Neural progenitor cell (in vitro differentiated cells): ENCODE measurements at regions not wholly inside any gene's neighbourhood (a gene's known extent, or its start where the extent isn't known, plus 50 kb on each side); places are given as distances from the start of the nearest gene placed in this dataset.

Experiments used
- DNase-seq: peaks from one replicate; pipeline ENCODE4 v3.0.0-alpha.2; 2016; ENCODE audit warnings: low spot score
- H2AFZ ChIP-seq: fragments of 200-600 bp; sonication (generic); replicated peaks from 2 replicates; pipeline ENCODE4 v1.6.1; 2016; ENCODE audit warnings: antibody characterized with exemption
- H3F3A ChIP-seq: fragments of 200-600 bp; sonication (generic); 2 replicates; pipeline ENCODE4 v1.6.1; 2016; ENCODE audit warnings: antibody characterized with exemption, low read depth
- H3K27ac ChIP-seq: fragments of 200-600 bp; sonication (generic); 2 replicates; pipeline ENCODE4 v1.5.1; 2016; ENCODE audit warnings: mild to moderate bottlenecking
- H3K27me3 ChIP-seq: fragments of 200-600 bp; sonication (generic); 2 replicates; pipeline ENCODE4 v1.6.1; 2016; ENCODE audit warnings: mild to moderate bottlenecking, moderate library complexity
- H3K36me3 ChIP-seq: fragments of 200-600 bp; sonication (generic); 2 replicates; pipeline ENCODE4 v1.5.1; 2016
- H3K4me1 ChIP-seq: fragments of 200-600 bp; sonication (generic); 2 replicates; pipeline ENCODE4 v1.6.1; 2016; ENCODE audit warnings: mixed run types
- H3K4me2 ChIP-seq: fragments of 200-600 bp; sonication (generic); 2 replicates; pipeline ENCODE4 v1.6.1; 2016
- H3K4me3 ChIP-seq: fragments of 200-600 bp; sonication (generic); 2 replicates; pipeline ENCODE4 v1.5.1; 2016
- H3K79me2 ChIP-seq: fragments of 200-600 bp; sonication (generic); 2 replicates; pipeline ENCODE4 v1.6.1; 2016; ENCODE audit warnings: low read depth
- H3K9ac ChIP-seq: fragments of 200-600 bp; sonication (generic); 2 replicates; pipeline ENCODE4 v1.6.1; 2016
- H3K9me3 ChIP-seq: fragments of 200-600 bp; sonication (generic); 2 replicates; pipeline ENCODE4 v1.5.1; 2016; ENCODE audit warnings: low read depth
- H4K20me1 ChIP-seq: fragments of 200-600 bp; sonication (generic); 2 replicates; pipeline ENCODE4 v1.6.1; 2016; ENCODE audit warnings: low read depth
- H3K27ac Mint-ChIP-seq: 3 replicates; pipeline ENCODE4 v1.8.0; 2021; ENCODE audit warnings: mixed read lengths
- H3K27me3 Mint-ChIP-seq: 2 replicates; pipeline ENCODE4 v1.8.0; 2022; ENCODE audit warnings: low read depth, mild to moderate bottlenecking, inconsistent platforms, moderate library complexity, mixed read lengths; ENCODE audit not compliant: insufficient read depth
- H3K36me3 Mint-ChIP-seq: 3 replicates; pipeline ENCODE4 v1.8.0; 2021; ENCODE audit warnings: mixed read lengths
- H3K4me1 Mint-ChIP-seq: 3 replicates; pipeline ENCODE4 v1.8.0; 2021; ENCODE audit warnings: mixed read lengths
- H3K4me3 Mint-ChIP-seq: 3 replicates; pipeline ENCODE4 v1.8.0; 2021; ENCODE audit warnings: mild to moderate bottlenecking, moderate library complexity, mixed read lengths
- H3K9me3 Mint-ChIP-seq: 3 replicates; pipeline ENCODE4 v1.8.0; 2020; ENCODE audit warnings: mixed read lengths
- CTCF ChIP-seq: fragments of 200-600 bp; sonication (generic); IDR thresholded peaks from 2 replicates; pipeline ENCODE4 v1.5.1; 2017; ENCODE audit warnings: antibody characterized with exemption, mild to moderate bottlenecking
- EZH2 ChIP-seq: fragments of 200-600 bp; sonication (generic); IDR thresholded peaks from 2 replicates; pipeline ENCODE4 v1.6.1; 2017; ENCODE audit warnings: antibody characterized with exemption, mild to moderate bottlenecking, moderate library complexity
- EZH2phosphoT487 ChIP-seq: fragments of 200-600 bp; sonication (generic); IDR thresholded peaks from 2 replicates; pipeline ENCODE4 v1.6.1; 2017; ENCODE audit warnings: antibody characterized with exemption

DNA sequence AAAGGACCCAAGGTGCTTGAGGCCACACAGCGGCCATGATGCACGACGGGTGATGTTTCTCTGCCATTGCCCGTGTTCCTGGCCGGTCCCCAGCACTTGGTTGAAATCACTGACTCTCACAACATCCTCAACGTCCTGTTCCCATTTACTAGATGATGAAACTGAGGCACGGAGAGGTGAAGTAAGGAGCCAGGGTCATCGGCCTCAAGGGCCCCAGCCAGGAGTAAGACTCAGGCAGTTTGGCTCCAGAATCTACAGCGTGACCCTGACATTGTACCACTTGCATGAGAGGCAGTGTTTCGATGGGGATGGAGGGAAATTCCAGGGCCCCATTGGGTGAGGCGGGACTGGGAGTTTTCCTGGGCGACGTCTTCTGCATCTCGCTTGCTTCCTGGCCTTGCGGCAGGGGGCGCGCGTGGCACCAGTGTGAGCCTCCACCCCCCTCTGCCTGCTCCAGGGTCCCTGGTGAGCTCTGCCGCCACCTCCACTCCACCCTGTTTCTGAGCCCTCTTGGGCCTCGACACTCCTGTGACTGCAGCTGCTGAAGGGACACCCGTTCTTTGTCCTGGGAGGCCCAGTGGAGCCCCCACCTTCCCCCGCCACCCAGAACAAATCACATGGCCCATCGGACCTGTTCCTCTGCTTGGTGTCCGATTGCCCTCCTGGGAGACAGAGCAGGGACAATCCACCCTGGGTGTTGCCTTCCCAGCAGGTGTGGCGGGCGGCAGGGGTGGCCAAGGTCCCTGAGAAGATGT is 133.0 kb upstream of the GSE1 start:
- Histone ChIP-seq H3K27ac (no peak overlapping the region), H3K9me3 (no peaks in the 10 kb centered on the region), H3F3A (peaks cover 3% of the 10 kb centered on the region), H3K9ac (no peak overlapping the region), H3K4me2 (no peak overlapping the region), H3K27me3 (no peaks in the 10 kb centered on the region), H3K4me3 (no peak overlapping the region), H3K79me2 (no peaks in the 10 kb centered on the region), H4K20me1 (no peaks in the 10 kb centered on the region), H3K4me1 (peaks cover 13% of the 10 kb centered on the region), H3K36me3 (no peaks in the 10 kb centered on the region), H2AFZ (no peak overlapping the region)
- Mint-ChIP-seq H3K9me3 (peaks cover 3% of the 10 kb centered on the region), H3K27me3 (peaks cover 16% of the 10 kb centered on the region), H3K27ac (no peak overlapping the region), H3K4me3 (no peak overlapping the region), H3K36me3 (no peaks in the 10 kb centered on the region), H3K4me1 (peaks cover 23% of the 10 kb centered on the region)
- TF ChIP-seq EZH2phosphoT487 (no peak), CTCF (peak; percentile 47)
- peak; percentile 62 for DNase-seq

GRCh38 chr16:85480727-85481101 is 132.4 kb upstream of the GSE1 start:
- H3K27ac ChIP-seq, result no peak overlapping the region
- H3K4me3 Mint-ChIP-seq, result no peak overlapping the region

GRCh38 chr16:85481206-85481605 is 131.9 kb upstream of the GSE1 start:
- Histone ChIP-seq H3K27ac (no peak overlapping the region), H3K4me2 (no peak overlapping the region), H3K36me3 (no peaks in the 10 kb centered on the region), H2AFZ (no peak overlapping the region), H4K20me1 (no peaks in the 10 kb centered on the region), H3K9me3 (no peaks in the 10 kb centered on the region), H3F3A (no peaks in the 10 kb centered on the region), H3K27me3 (no peaks in the 10 kb centered on the region), H3K4me1 (peaks cover 11% of the 10 kb centered on the region), H3K79me2 (no peaks in the 10 kb centered on the region), H3K9ac (no peak overlapping the region), H3K4me3 (no peak overlapping the region)
- no peaks in the 10 kb centered on the region for H3K36me3 Mint-ChIP-seq
- peaks cover 12% of the 10 kb centered on the region for H3K27me3 Mint-ChIP-seq
- TF ChIP-seq EZH2, result no peak
- no peak for TF ChIP-seq EZH2phosphoT487
- no peak for TF ChIP-seq CTCF
- H3K9me3 Mint-ChIP-seq, result peaks cover 3% of the 10 kb centered on the region
- no peak overlapping the region for H3K4me3 Mint-ChIP-seq
- DNase-seq, result no peak
- H3K27ac Mint-ChIP-seq, result peak overlapping the region; percentile 55
- H3K4me1 Mint-ChIP-seq, result peaks cover 19% of the 10 kb centered on the region

More at GRCh38 chr16:85480727-85481101, 132.4 kb upstream of the GSE1 start:
- H3K36me3 Mint-ChIP-seq, result no peaks in the 10 kb centered on the region
- Histone ChIP-seq H3K4me2 (no peak overlapping the region), H3F3A (no peaks in the 10 kb centered on the region), H3K79me2 (no peaks in the 10 kb centered on the region), H3K9me3 (no peaks in the 10 kb centered on the region), H2AFZ (no peak overlapping the region), H3K27me3 (no peaks in the 10 kb centered on the region), H3K9ac (no peak overlapping the region), H3K36me3 (no peaks in the 10 kb centered on the region), H3K4me1 (peaks cover 13% of the 10 kb centered on the region), H4K20me1 (no peaks in the 10 kb centered on the region), H3K4me3 (no peak overlapping the region)
- TF ChIP-seq EZH2, result no peak
- no peak overlapping the region for H3K27ac Mint-ChIP-seq
- peaks cover 3% of the 10 kb centered on the region for H3K9me3 Mint-ChIP-seq
- peaks cover 12% of the 10 kb centered on the region for H3K27me3 Mint-ChIP-seq
- H3K4me1 Mint-ChIP-seq, result peaks cover 19% of the 10 kb centered on the region
- no peak for DNase-seq

GRCh38 chr16:85481738-85482137 is 131.4 kb upstream of the GSE1 start:
- no peaks in the 10 kb centered on the region for H4K20me1 ChIP-seq
- no peak overlapping the region for H3K27ac ChIP-seq
- DNase-seq, result no peak
- H3K4me3 ChIP-seq, result no peak overlapping the region
- no peak for TF ChIP-seq EZH2phosphoT487
- TF ChIP-seq EZH2, result no peak
- no peak for TF ChIP-seq CTCF
- no peaks in the 10 kb centered on the region for H3K9me3 ChIP-seq
- peaks cover 11% of the 10 kb centered on the region for H3K4me1 ChIP-seq
- H3K36me3 ChIP-seq, result no peaks in the 10 kb centered on the region
- H3K9ac ChIP-seq, result no peak overlapping the region
- Mint-ChIP-seq H3K36me3 (no peaks in the 10 kb centered on the region), H3K27me3 (peaks cover 12% of the 10 kb centered on the region), H3K9me3 (peaks cover 3% of the 10 kb centered on the region), H3K4me1 (peaks cover 19% of the 10 kb centered on the region), H3K4me3 (no peak overlapping the region), H3K27ac (peak overlapping the region; percentile 55)
- no peaks in the 10 kb centered on the region for H3K27me3 ChIP-seq
- no peak overlapping the region for H2AFZ ChIP-seq
- H3K79me2 ChIP-seq, result no peaks in the 10 kb centered on the region
- H3F3A ChIP-seq, result no peaks in the 10 kb centered on the region
- H3K4me2 ChIP-seq, result no peak overlapping the region
